SJSA1 (cell line): ENCODE measurements at regions not wholly inside any gene's neighbourhood (a gene's known extent, or its start where the extent isn't known, plus 50 kb on each side); places are given as distances from the start of the nearest gene placed in this dataset.
"Not testable (repeated sequence)": the region's sequence is repeated elsewhere in the genome, so short reads cannot be mapped to it uniquely, and the experiment has no call there.

Experiments
- DNase-seq, 2 experiments: peaks; one replicate each; pipeline ENCODE4 v3.0.0-alpha.2; 2015 to 2020; ENCODE audit warnings: low spot score in 2 of 2, low read depth in 1 of 2
- H3K27ac ChIP-seq: fragments of 250-450 bp; sonication (Bioruptor Pico); 2 replicates; pipeline ENCODE4 v1.5.1; 2020; ENCODE audit warnings: mild to moderate bottlenecking, moderate library complexity
- H3K27me3 ChIP-seq: fragments of 250-450 bp; sonication (Bioruptor Pico); replicated peaks from 2 replicates; pipeline ENCODE4 v1.5.1; 2020; ENCODE audit warnings: mild to moderate bottlenecking, moderate library complexity
- H3K36me3 ChIP-seq: fragments of 250-450 bp; sonication (Bioruptor Pico); 2 replicates; pipeline ENCODE4 v1.5.1; 2020; ENCODE audit warnings: mild to moderate bottlenecking
- H3K4me1 ChIP-seq: fragments of 250-450 bp; sonication (Bioruptor Pico); replicated peaks from 2 replicates; pipeline ENCODE4 v1.6.1; 2021; ENCODE audit warnings: mild to moderate bottlenecking
- H3K4me3 ChIP-seq: fragments of 250-450 bp; sonication (Bioruptor Pico); 2 replicates; pipeline ENCODE4 v1.5.1; 2020; ENCODE audit warnings: mild to moderate bottlenecking
- H3K9me3 ChIP-seq: fragments of 250-450 bp; sonication (Bioruptor Pico); replicated peaks from 2 replicates; pipeline ENCODE4 v1.5.1; 2020; ENCODE audit warnings: mild to moderate bottlenecking

- Histone ChIP-seq H3K36me3 (no peaks in the 10 kb centered on the region), H3K27me3 (no peaks in the 10 kb centered on the region), H3K9me3 (no peaks in the 10 kb centered on the region), H3K4me1 (no peaks in the 10 kb centered on the region), H3K4me3 (no peak overlapping the region), H3K27ac (no peak overlapping the region)
- no peak for DNase-seq
Measured at GRCh38 chr11:92464822-92465221, 240.2 kb downstream of the FAT3 start.

- not testable (repeated sequence) for H3K27me3 ChIP-seq, H3K4me1 ChIP-seq, H3K27ac ChIP-seq, H3K36me3 ChIP-seq, H3K9me3 ChIP-seq, DNase-seq, H3K4me3 ChIP-seq
Measured at GRCh38 chr11:92465410-92465809, 240.8 kb downstream of the FAT3 start.

- H3K9me3 ChIP-seq, result no peaks in the 10 kb centered on the region
- no peak for DNase-seq
- H3K4me3 ChIP-seq, result no peak overlapping the region
- H3K27ac ChIP-seq, result no peak overlapping the region
- H3K36me3 ChIP-seq, result no peaks in the 10 kb centered on the region
- H3K27me3 ChIP-seq, result no peaks in the 10 kb centered on the region
- no peaks in the 10 kb centered on the region for H3K4me1 ChIP-seq
Measured at GRCh38 chr11:92473736-92474135, 249.1 kb downstream of the FAT3 start.

GRCh38 chr11:92475316-92475715 lies 250.7 kb downstream of the FAT3 start:
- no peak overlapping the region for H3K27ac ChIP-seq
- no peak for DNase-seq
- H3K27me3 ChIP-seq, result no peaks in the 10 kb centered on the region
- H3K4me3 ChIP-seq, result no peak overlapping the region
- H3K9me3 ChIP-seq, result no peaks in the 10 kb centered on the region
- H3K36me3 ChIP-seq, result no peaks in the 10 kb centered on the region
- no peaks in the 10 kb centered on the region for H3K4me1 ChIP-seq

- Histone ChIP-seq H3K27me3 (no peaks in the 10 kb centered on the region), H3K9me3 (no peaks in the 10 kb centered on the region), H3K4me3 (no peak overlapping the region), H3K27ac (no peak overlapping the region), H3K4me1 (no peaks in the 10 kb centered on the region), H3K36me3 (no peaks in the 10 kb centered on the region)
- no peak for DNase-seq
Measured at GRCh38 chr11:92475819-92476218, 251.2 kb downstream of the FAT3 start.

GRCh38 chr11:92477686-92478085 lies 253.1 kb downstream of the FAT3 start:
- Histone ChIP-seq H3K27me3 (no peaks in the 10 kb centered on the region), H3K4me3 (no peak overlapping the region), H3K36me3 (no peaks in the 10 kb centered on the region), H3K9me3 (no peaks in the 10 kb centered on the region), H3K27ac (no peak overlapping the region), H3K4me1 (no peaks in the 10 kb centered on the region)
- no peak for DNase-seq

- H3K4me1 ChIP-seq, result no peaks in the 10 kb centered on the region
- H3K27ac ChIP-seq, result no peak overlapping the region
- DNase-seq, result no peak
- no peak overlapping the region for H3K4me3 ChIP-seq
- no peaks in the 10 kb centered on the region for H3K9me3 ChIP-seq
- no peaks in the 10 kb centered on the region for H3K27me3 ChIP-seq
- no peaks in the 10 kb centered on the region for H3K36me3 ChIP-seq
Measured at GRCh38 chr11:92480499-92480898, 255.9 kb downstream of the FAT3 start.

GRCh38 chr11:92482492-92483060 lies 258.0 kb downstream of the FAT3 start:
- no peaks in the 10 kb centered on the region for H3K9me3 ChIP-seq
- no peak overlapping the region for H3K4me3 ChIP-seq
- no peaks in the 10 kb centered on the region for H3K36me3 ChIP-seq
- no peak for DNase-seq
- no peaks in the 10 kb centered on the region for H3K4me1 ChIP-seq
- H3K27me3 ChIP-seq, result no peaks in the 10 kb centered on the region
- no peak overlapping the region for H3K27ac ChIP-seq

GRCh38 chr11:92484570-92484969 lies 260.0 kb downstream of the FAT3 start:
- no peak for DNase-seq
- H3K27me3 ChIP-seq, result no peaks in the 10 kb centered on the region
- H3K9me3 ChIP-seq, result no peaks in the 10 kb centered on the region
- H3K36me3 ChIP-seq, result no peaks in the 10 kb centered on the region
- H3K27ac ChIP-seq, result no peak overlapping the region
- H3K4me1 ChIP-seq, result no peaks in the 10 kb centered on the region
- no peak overlapping the region for H3K4me3 ChIP-seq

GRCh38 chr11:92489826-92490399 lies 265.3 kb downstream of the FAT3 start:
- no peak for DNase-seq
- no peaks in the 10 kb centered on the region for H3K27me3 ChIP-seq
- H3K9me3 ChIP-seq, result no peaks in the 10 kb centered on the region
- H3K4me3 ChIP-seq, result no peak overlapping the region
- no peaks in the 10 kb centered on the region for H3K36me3 ChIP-seq
- no peak overlapping the region for H3K27ac ChIP-seq
- H3K4me1 ChIP-seq, result no peaks in the 10 kb centered on the region

- Histone ChIP-seq H3K4me1 (no peaks in the 10 kb centered on the region), H3K4me3 (no peak overlapping the region), H3K9me3 (no peaks in the 10 kb centered on the region), H3K27ac (no peak overlapping the region), H3K27me3 (no peaks in the 10 kb centered on the region), H3K36me3 (no peaks in the 10 kb centered on the region)
- DNase-seq, result no peak
Measured at GRCh38 chr11:92492372-92492771, 267.8 kb downstream of the FAT3 start.

GRCh38 chr11:92495107-92495793 lies 270.6 kb downstream of the FAT3 start:
- Histone ChIP-seq H3K36me3 (no peaks in the 10 kb centered on the region), H3K27me3 (no peaks in the 10 kb centered on the region), H3K4me3 (no peak overlapping the region), H3K4me1 (no peaks in the 10 kb centered on the region), H3K9me3 (no peaks in the 10 kb centered on the region), H3K27ac (no peak overlapping the region)
- no peak for DNase-seq

- Histone ChIP-seq H3K36me3 (no peaks in the 10 kb centered on the region), H3K4me1 (no peaks in the 10 kb centered on the region), H3K27ac (no peak overlapping the region), H3K9me3 (no peaks in the 10 kb centered on the region), H3K27me3 (no peaks in the 10 kb centered on the region), H3K4me3 (no peak overlapping the region)
- DNase-seq, result no peak
Measured at GRCh38 chr11:92500453-92500852, 275.8 kb downstream of the FAT3 start.

GRCh38 chr11:92501066-92501739 lies 276.6 kb downstream of the FAT3 start:
- no peak overlapping the region for H3K27ac ChIP-seq
- H3K4me3 ChIP-seq, result no peak overlapping the region
- no peaks in the 10 kb centered on the region for H3K4me1 ChIP-seq
- H3K27me3 ChIP-seq, result no peaks in the 10 kb centered on the region
- DNase-seq, result no peak
- H3K9me3 ChIP-seq, result no peaks in the 10 kb centered on the region
- no peaks in the 10 kb centered on the region for H3K36me3 ChIP-seq
